ENCODE measurements at regions not wholly inside any gene's neighbourhood (a gene's known extent, or its start where the extent isn't known, plus 50 kb on each side); places are given as distances from the start of the nearest gene placed in this dataset.

GRCh38 chr18:71673498-71673897, 870.6 kb downstream of the CBLN2 start:
- ATAC-seq (ENCODE audit: low FRiP score), result no peak
- no peak overlapping the region for H3K4me3 ChIP-seq (ENCODE audit: low read length in 2 of 2)
- no peaks in the 10 kb centered on the region for H3K4me1 ChIP-seq (ENCODE audit: control insufficient read depth in 1 of 2, insufficient read depth in 2 of 2, low read length in 2 of 2)
- H3K36me3 ChIP-seq (ENCODE audit: control insufficient read depth in 1 of 2, insufficient read depth in 2 of 2, low read length in 1 of 2), result no peaks in the 10 kb centered on the region
- DNase-seq, result no peak
- no peaks in the 10 kb centered on the region for H3K27me3 ChIP-seq (ENCODE audit: control insufficient read depth in 1 of 2, insufficient read depth in 2 of 2, low read length in 1 of 2)
- WGBS, 2 donors, result 86 to 87% methylated on average over 5 of the region's 5 CpGs
- H3K27ac ChIP-seq (ENCODE audit: low read depth in 1 of 2, low read length in 2 of 2), result no peak overlapping the region
- no peaks in the 10 kb centered on the region for H3K9me3 ChIP-seq (ENCODE audit: control insufficient read depth, low read length)
- intact Hi-C loops (cut with DNase I), result no loop called here

GRCh38 chr18:71666481-71666880, 877.7 kb downstream of the CBLN2 start:
- H3K27me3 ChIP-seq (ENCODE audit: control insufficient read depth in 1 of 2, insufficient read depth in 2 of 2, low read length in 1 of 2), result no peaks in the 10 kb centered on the region
- DNase-seq, result no peak
- H3K36me3 ChIP-seq (ENCODE audit: control insufficient read depth in 1 of 2, insufficient read depth in 2 of 2, low read length in 1 of 2), result no peaks in the 10 kb centered on the region
- ATAC-seq (ENCODE audit: low FRiP score), result no peak
- 96 to 97% methylated on average over 2 of the region's 2 CpGs for WGBS, 2 donors
- no peak overlapping the region for H3K27ac ChIP-seq (ENCODE audit: low read depth in 1 of 2, low read length in 2 of 2)
- no peaks in the 10 kb centered on the region for H3K9me3 ChIP-seq (ENCODE audit: control insufficient read depth, low read length)
- no peaks in the 10 kb centered on the region for H3K4me1 ChIP-seq (ENCODE audit: control insufficient read depth in 1 of 2, insufficient read depth in 2 of 2, low read length in 2 of 2)
- intact Hi-C loops (cut with DNase I), result no loop called here
- no peak overlapping the region for H3K4me3 ChIP-seq (ENCODE audit: low read length in 2 of 2)

- no peaks in the 10 kb centered on the region for H3K36me3 ChIP-seq (ENCODE audit: control insufficient read depth in 1 of 2, insufficient read depth in 2 of 2, low read length in 1 of 2)
- no peak overlapping the region for H3K27ac ChIP-seq (ENCODE audit: low read depth in 1 of 2, low read length in 2 of 2)
- no peaks in the 10 kb centered on the region for H3K4me1 ChIP-seq (ENCODE audit: control insufficient read depth in 1 of 2, insufficient read depth in 2 of 2, low read length in 2 of 2)
- H3K27me3 ChIP-seq (ENCODE audit: control insufficient read depth in 1 of 2, insufficient read depth in 2 of 2, low read length in 1 of 2), result no peaks in the 10 kb centered on the region
- DNase-seq (no peak), ATAC-seq (ENCODE audit: low FRiP score) (no peak)
- no peak overlapping the region for H3K4me3 ChIP-seq (ENCODE audit: low read length in 2 of 2)
- H3K9me3 ChIP-seq (ENCODE audit: control insufficient read depth, low read length), result no peaks in the 10 kb centered on the region
- intact Hi-C loops (cut with DNase I), result no loop called here
Observed at GRCh38 chr18:71665131-71665530, 879.0 kb downstream of the CBLN2 start.

GRCh38 chr18:71643822-71644221, 900.3 kb downstream of the CBLN2 start:
- no peak for DNase-seq
- Histone ChIP-seq H3K4me3 (ENCODE audit: low read length in 2 of 2) (no peak overlapping the region), H3K9me3 (ENCODE audit: control insufficient read depth, low read length) (no peaks in the 10 kb centered on the region), H3K36me3 (ENCODE audit: control insufficient read depth in 1 of 2, insufficient read depth in 2 of 2, low read length in 1 of 2) (no peaks in the 10 kb centered on the region), H3K27ac (ENCODE audit: low read depth in 1 of 2, low read length in 2 of 2) (no peak overlapping the region), H3K4me1 (ENCODE audit: control insufficient read depth in 1 of 2, insufficient read depth in 2 of 2, low read length in 2 of 2) (no peaks in the 10 kb centered on the region), H3K27me3 (ENCODE audit: control insufficient read depth in 1 of 2, insufficient read depth in 2 of 2, low read length in 1 of 2) (no peaks in the 10 kb centered on the region)
- no peak for ATAC-seq (ENCODE audit: low FRiP score)
- intact Hi-C loops (cut with DNase I), result no loop called here
- 92 to 96% methylated on average over 12 of the region's 12 CpGs for WGBS, 2 donors

- Histone ChIP-seq H3K27ac (ENCODE audit: low read depth in 1 of 2, low read length in 2 of 2) (no peak overlapping the region), H3K4me3 (ENCODE audit: low read length in 2 of 2) (no peak overlapping the region), H3K4me1 (ENCODE audit: control insufficient read depth in 1 of 2, insufficient read depth in 2 of 2, low read length in 2 of 2) (no peaks in the 10 kb centered on the region), H3K9me3 (ENCODE audit: control insufficient read depth, low read length) (no peaks in the 10 kb centered on the region), H3K36me3 (ENCODE audit: control insufficient read depth in 1 of 2, insufficient read depth in 2 of 2, low read length in 1 of 2) (no peaks in the 10 kb centered on the region), H3K27me3 (ENCODE audit: control insufficient read depth in 1 of 2, insufficient read depth in 2 of 2, low read length in 1 of 2) (no peaks in the 10 kb centered on the region)
- 29% methylated on average over 3 of the region's 3 CpGs for WGBS, 2 donors
- ATAC-seq (ENCODE audit: low FRiP score), result no peak
- no peak for DNase-seq
- intact Hi-C loops (cut with DNase I), result no loop called here
Observed at GRCh38 chr18:71630696-71631095, 913.4 kb downstream of the CBLN2 start.

GRCh38 chr18:71625556-71626090, 918.5 kb downstream of the CBLN2 start:
- DNase-seq, result no peak
- Histone ChIP-seq H3K4me1 (ENCODE audit: control insufficient read depth in 1 of 2, insufficient read depth in 2 of 2, low read length in 2 of 2) (no peaks in the 10 kb centered on the region), H3K27ac (ENCODE audit: low read depth in 1 of 2, low read length in 2 of 2) (no peak overlapping the region), H3K27me3 (ENCODE audit: control insufficient read depth in 1 of 2, insufficient read depth in 2 of 2, low read length in 1 of 2) (no peaks in the 10 kb centered on the region), H3K9me3 (ENCODE audit: control insufficient read depth, low read length) (no peaks in the 10 kb centered on the region), H3K36me3 (ENCODE audit: control insufficient read depth in 1 of 2, insufficient read depth in 2 of 2, low read length in 1 of 2) (no peaks in the 10 kb centered on the region), H3K4me3 (ENCODE audit: low read length in 2 of 2) (no peak overlapping the region)
- WGBS, 2 donors, result 95 to 98% methylated on average over 1 of the region's 1 CpG
- no peak for ATAC-seq (ENCODE audit: low FRiP score)
- intact Hi-C loops (cut with DNase I), result no loop called here

GRCh38 chr18:71598374-71598773, 945.8 kb downstream of the CBLN2 start:
- intact Hi-C loops (cut with DNase I), result no loop called here
- Histone ChIP-seq H3K9me3 (ENCODE audit: control insufficient read depth, low read length) (no peaks in the 10 kb centered on the region), H3K4me1 (ENCODE audit: control insufficient read depth in 1 of 2, insufficient read depth in 2 of 2, low read length in 2 of 2) (no peaks in the 10 kb centered on the region), H3K27ac (ENCODE audit: low read depth in 1 of 2, low read length in 2 of 2) (no peak overlapping the region), H3K36me3 (ENCODE audit: control insufficient read depth in 1 of 2, insufficient read depth in 2 of 2, low read length in 1 of 2) (no peaks in the 10 kb centered on the region), H3K4me3 (ENCODE audit: low read length in 2 of 2) (no peak overlapping the region), H3K27me3 (ENCODE audit: control insufficient read depth in 1 of 2, insufficient read depth in 2 of 2, low read length in 1 of 2) (no peaks in the 10 kb centered on the region)
- DNase-seq, result no peak
- ATAC-seq (ENCODE audit: low FRiP score), result no peak
- WGBS, 2 donors, result 4 to 10% methylated on average over 1 of the region's 1 CpG

GRCh38 chr18:71597219-71597618, 946.9 kb downstream of the CBLN2 start:
- ATAC-seq (ENCODE audit: low FRiP score), result no peak
- Histone ChIP-seq H3K4me1 (ENCODE audit: control insufficient read depth in 1 of 2, insufficient read depth in 2 of 2, low read length in 2 of 2) (no peaks in the 10 kb centered on the region), H3K27me3 (ENCODE audit: control insufficient read depth in 1 of 2, insufficient read depth in 2 of 2, low read length in 1 of 2) (no peaks in the 10 kb centered on the region), H3K4me3 (ENCODE audit: low read length in 2 of 2) (no peak overlapping the region), H3K9me3 (ENCODE audit: control insufficient read depth, low read length) (no peaks in the 10 kb centered on the region), H3K36me3 (ENCODE audit: control insufficient read depth in 1 of 2, insufficient read depth in 2 of 2, low read length in 1 of 2) (no peaks in the 10 kb centered on the region), H3K27ac (ENCODE audit: low read depth in 1 of 2, low read length in 2 of 2) (no peak overlapping the region)
- no peak for DNase-seq
- intact Hi-C loops (cut with DNase I), result no loop called here
- WGBS, 2 donors, result 38% methylated on average over 1 of the region's 1 CpG

GRCh38 chr18:71583252-71583651, 960.9 kb downstream of the CBLN2 start:
- 4 to 10% methylated on average over 4 of the region's 4 CpGs for WGBS, 2 donors
- Histone ChIP-seq H3K9me3 (ENCODE audit: control insufficient read depth, low read length) (no peaks in the 10 kb centered on the region), H3K4me1 (ENCODE audit: control insufficient read depth in 1 of 2, insufficient read depth in 2 of 2, low read length in 2 of 2) (no peaks in the 10 kb centered on the region), H3K27ac (ENCODE audit: low read depth in 1 of 2, low read length in 2 of 2) (no peak overlapping the region), H3K27me3 (ENCODE audit: control insufficient read depth in 1 of 2, insufficient read depth in 2 of 2, low read length in 1 of 2) (no peaks in the 10 kb centered on the region), H3K36me3 (ENCODE audit: control insufficient read depth in 1 of 2, insufficient read depth in 2 of 2, low read length in 1 of 2) (no peaks in the 10 kb centered on the region), H3K4me3 (ENCODE audit: low read length in 2 of 2) (no peak overlapping the region)
- ATAC-seq (ENCODE audit: low FRiP score) (no peak), DNase-seq (no peak)
- intact Hi-C loops (cut with DNase I), result no loop called here

Data from aorta (tissue), 5 donors.